ENCODE measurements at regions not wholly inside any gene's neighbourhood (a gene's known extent, or its start where the extent isn't known, plus 50 kb on each side); places are given as distances from the start of the nearest gene placed in this dataset.

DNA sequence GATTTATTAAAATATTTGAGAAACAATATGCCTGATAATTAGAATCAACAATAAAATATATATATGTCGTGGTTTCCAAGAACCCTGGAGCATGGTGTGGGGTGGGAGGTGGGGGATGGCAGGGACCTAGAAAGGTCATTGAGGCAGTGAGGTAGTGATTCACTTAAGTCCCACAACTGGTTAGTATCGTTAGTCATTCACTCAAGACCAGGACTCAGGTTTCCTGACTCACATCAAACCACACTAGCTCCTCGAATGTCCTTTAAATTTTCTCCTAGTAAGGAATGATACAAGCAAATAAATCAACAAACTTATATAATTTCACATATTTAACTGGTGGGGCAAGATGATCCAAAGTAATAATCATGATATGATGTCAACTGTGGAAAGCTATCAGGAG is 158.8 kb upstream of the AADAT start:
- TF ChIP-seq, protein P1, sequence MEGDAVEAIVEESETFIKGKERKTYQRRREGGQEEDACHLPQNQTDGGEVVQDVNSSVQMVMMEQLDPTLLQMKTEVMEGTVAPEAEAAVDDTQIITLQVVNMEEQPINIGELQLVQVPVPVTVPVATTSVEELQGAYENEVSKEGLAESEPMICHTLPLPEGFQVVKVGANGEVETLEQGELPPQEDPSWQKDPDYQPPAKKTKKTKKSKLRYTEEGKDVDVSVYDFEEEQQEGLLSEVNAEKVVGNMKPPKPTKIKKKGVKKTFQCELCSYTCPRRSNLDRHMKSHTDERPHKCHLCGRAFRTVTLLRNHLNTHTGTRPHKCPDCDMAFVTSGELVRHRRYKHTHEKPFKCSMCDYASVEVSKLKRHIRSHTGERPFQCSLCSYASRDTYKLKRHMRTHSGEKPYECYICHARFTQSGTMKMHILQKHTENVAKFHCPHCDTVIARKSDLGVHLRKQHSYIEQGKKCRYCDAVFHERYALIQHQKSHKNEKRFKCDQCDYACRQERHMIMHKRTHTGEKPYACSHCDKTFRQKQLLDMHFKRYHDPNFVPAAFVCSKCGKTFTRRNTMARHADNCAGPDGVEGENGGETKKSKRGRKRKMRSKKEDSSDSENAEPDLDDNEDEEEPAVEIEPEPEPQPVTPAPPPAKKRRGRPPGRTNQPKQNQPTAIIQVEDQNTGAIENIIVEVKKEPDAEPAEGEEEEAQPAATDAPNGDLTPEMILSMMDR (IDR thresholded peaks at IDR 0.05; ENCODE audit: low read length): no peak
- TF ChIP-seq EZH2 (IDR thresholded peaks at IDR 0.05; ENCODE audit: borderline replicate concordance, low read length): no peak

Data from OCI-LY1 (cell line).